Astrocyte (in vitro differentiated cells and primary cell): ENCODE measurements at regions not wholly inside any gene's neighbourhood (a gene's known extent, or its start where the extent isn't known, plus 50 kb on each side); places are given as distances from the start of the nearest gene placed in this dataset.
A peak's percentile ranks its signal among the peaks of the same experiment; 100 is the strongest.

Experiments used
- DNase-seq: peaks from one replicate; pipeline ENCODE4 v3.0.0-alpha.2; 2010; ENCODE audit warnings: low read depth
- FAIRE-seq: peaks from 2 replicates; lab custom pipeline; 2011; peaks lifted over from hg19 to GRCh38; lab: Jason Lieb, UNC
- H2AFZ ChIP-seq: 2 replicates; pipeline ENCODE4 v1.6.0; 2012; ENCODE audit warnings: low read depth, low read length, inconsistent platforms
- H3K27ac ChIP-seq: 2 replicates; pipeline ENCODE4 v1.5.1; 2011; ENCODE audit warnings: low read depth, low read length, inconsistent platforms
- H3K27me3 ChIP-seq: 2 replicates; pipeline ENCODE4 v1.6.0; 2011; ENCODE audit warnings: low read length, inconsistent platforms; ENCODE audit not compliant: insufficient read depth
- H3K36me3 ChIP-seq: 2 replicates; pipeline ENCODE4 v1.5.1; 2011; ENCODE audit warnings: low read length, inconsistent platforms; ENCODE audit not compliant: insufficient read depth
- H3K4me1 ChIP-seq: 2 replicates; pipeline ENCODE4 v1.5.1; 2011; ENCODE audit warnings: low read length, inconsistent platforms; ENCODE audit not compliant: insufficient read depth
- H3K4me2 ChIP-seq: 2 replicates; pipeline ENCODE4 v1.6.0; 2012; ENCODE audit warnings: low read length, inconsistent platforms
- H3K4me3 ChIP-seq: 2 replicates; pipeline ENCODE4 v1.5.1; 2011; ENCODE audit warnings: low read depth, mild to moderate bottlenecking, low read length, inconsistent platforms; ENCODE audit not compliant: insufficient read depth
- H3K79me2 ChIP-seq: 2 replicates; pipeline ENCODE4 v1.6.0; 2012; ENCODE audit warnings: mild to moderate bottlenecking, low read length, inconsistent platforms; ENCODE audit not compliant: insufficient read depth
- H3K9ac ChIP-seq: 2 replicates; pipeline ENCODE4 v1.6.0; 2012; ENCODE audit warnings: mild to moderate bottlenecking, low read length, inconsistent platforms
- H3K9me3 ChIP-seq: 2 replicates; pipeline ENCODE4 v1.5.1; 2012; ENCODE audit warnings: low read depth, mild to moderate bottlenecking, low read length, inconsistent platforms; ENCODE audit not compliant: insufficient read depth
- H4K20me1 ChIP-seq: 2 replicates; pipeline ENCODE4 v1.6.0; 2012; ENCODE audit warnings: low read length, inconsistent platforms; ENCODE audit not compliant: insufficient read depth
- H3K27ac Mint-ChIP-seq: one replicate; pipeline ENCODE4 v1.8.0; 2021; ENCODE audit warnings: mild to moderate bottlenecking, mixed read lengths; ENCODE audit not compliant: unreplicated experiment
- H3K27me3 Mint-ChIP-seq: one replicate; pipeline ENCODE4 v1.8.0; 2021; ENCODE audit warnings: low read depth, mixed read lengths; ENCODE audit not compliant: unreplicated experiment
- H3K36me3 Mint-ChIP-seq: one replicate; pipeline ENCODE4 v1.8.0; 2021; ENCODE audit warnings: low read depth, mixed read lengths; ENCODE audit not compliant: unreplicated experiment
- H3K4me1 Mint-ChIP-seq: one replicate; pipeline ENCODE4 v1.8.0; 2021; ENCODE audit warnings: low read depth, mixed read lengths; ENCODE audit not compliant: unreplicated experiment
- H3K4me3 Mint-ChIP-seq: one replicate; pipeline ENCODE4 v1.8.0; 2021; ENCODE audit warnings: mild to moderate bottlenecking, moderate library complexity, mixed read lengths; ENCODE audit not compliant: unreplicated experiment
- H3K9me3 Mint-ChIP-seq: one replicate; pipeline ENCODE4 v1.8.0; 2021; ENCODE audit warnings: mild to moderate bottlenecking, mixed read lengths; ENCODE audit not compliant: unreplicated experiment
- CTCF ChIP-seq: IDR thresholded peaks from 2 replicates; pipeline ENCODE4 v1.5.1; 2011; ENCODE audit warnings: low read depth, mild to moderate bottlenecking, inconsistent platforms, low read length, moderate library complexity; ENCODE audit not compliant: insufficient read depth
- EZH2 ChIP-seq: IDR thresholded peaks from 2 replicates; pipeline ENCODE4 v1.6.1; 2012; ENCODE audit warnings: mild to moderate bottlenecking, low read length, inconsistent platforms; ENCODE audit not compliant: insufficient read depth

- no peak for DNase-seq
- Mint-ChIP-seq H3K4me1 (peaks cover 11% of the 10 kb centered on the region), H3K27me3 (no peaks in the 10 kb centered on the region), H3K9me3 (no peaks in the 10 kb centered on the region), H3K27ac (no peak overlapping the region), H3K4me3 (peak overlapping the region; percentile 35), H3K36me3 (no peaks in the 10 kb centered on the region)
- no peak overlapping the region for H3K4me3 ChIP-seq
- peaks cover 2% of the 10 kb centered on the region for H3K4me1 ChIP-seq
- peak overlapping the region; percentile 11 for H3K4me2 ChIP-seq
- no peaks in the 10 kb centered on the region for H3K79me2 ChIP-seq
- no peaks in the 10 kb centered on the region for H4K20me1 ChIP-seq
- H2AFZ ChIP-seq = no peak overlapping the region
- no peaks in the 10 kb centered on the region for H3K9me3 ChIP-seq
- FAIRE-seq = peak; percentile 76
- H3K9ac ChIP-seq = no peak overlapping the region
- no peaks in the 10 kb centered on the region for H3K36me3 ChIP-seq
- H3K27me3 ChIP-seq = no peaks in the 10 kb centered on the region
- TF ChIP-seq CTCF (no peak), EZH2 (no peak)
- H3K27ac ChIP-seq = no peak overlapping the region
These were observed 141.1 kb upstream of the ARX start for GRCh38 chrX:25156832-25157231.

DNA sequence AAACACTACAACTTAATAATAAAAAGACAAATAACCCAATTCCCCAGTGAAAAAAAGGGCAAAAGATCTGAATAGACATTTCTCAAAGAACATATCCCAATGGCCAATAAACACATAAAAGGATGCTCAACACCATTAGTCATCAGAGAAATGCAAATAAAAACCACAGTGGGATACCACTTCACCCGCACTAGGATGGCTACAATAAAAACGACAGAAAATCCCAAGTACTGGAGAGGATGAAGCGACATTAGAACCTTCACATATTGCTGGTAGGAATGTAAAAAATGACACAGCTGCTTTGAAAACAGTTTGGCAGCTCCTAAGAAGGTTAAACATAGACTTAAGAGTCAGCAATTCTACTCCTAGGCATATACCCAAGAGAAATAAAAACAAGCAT, 140.6 kb upstream of the ARX start:
- H3K79me2 ChIP-seq = no peaks in the 10 kb centered on the region
- no peak overlapping the region for H2AFZ ChIP-seq
- no peak overlapping the region for H3K4me3 ChIP-seq
- peak overlapping the region; percentile 11 for H3K4me2 ChIP-seq
- H3K9me3 ChIP-seq = no peaks in the 10 kb centered on the region
- Mint-ChIP-seq H3K4me1 (peaks cover 11% of the 10 kb centered on the region), H3K27me3 (no peaks in the 10 kb centered on the region), H3K9me3 (no peaks in the 10 kb centered on the region), H3K36me3 (no peaks in the 10 kb centered on the region), H3K27ac (no peak overlapping the region), H3K4me3 (no peak overlapping the region)
- no peaks in the 10 kb centered on the region for H4K20me1 ChIP-seq
- no peaks in the 10 kb centered on the region for H3K36me3 ChIP-seq
- no peaks in the 10 kb centered on the region for H3K27me3 ChIP-seq
- H3K27ac ChIP-seq = no peak overlapping the region
- H3K9ac ChIP-seq = no peak overlapping the region
- peaks cover 2% of the 10 kb centered on the region for H3K4me1 ChIP-seq
- DNase-seq = peak; percentile 36
- TF ChIP-seq EZH2 = no peak
- TF ChIP-seq CTCF = no peak
- FAIRE-seq = peak; percentile 5

DNA sequence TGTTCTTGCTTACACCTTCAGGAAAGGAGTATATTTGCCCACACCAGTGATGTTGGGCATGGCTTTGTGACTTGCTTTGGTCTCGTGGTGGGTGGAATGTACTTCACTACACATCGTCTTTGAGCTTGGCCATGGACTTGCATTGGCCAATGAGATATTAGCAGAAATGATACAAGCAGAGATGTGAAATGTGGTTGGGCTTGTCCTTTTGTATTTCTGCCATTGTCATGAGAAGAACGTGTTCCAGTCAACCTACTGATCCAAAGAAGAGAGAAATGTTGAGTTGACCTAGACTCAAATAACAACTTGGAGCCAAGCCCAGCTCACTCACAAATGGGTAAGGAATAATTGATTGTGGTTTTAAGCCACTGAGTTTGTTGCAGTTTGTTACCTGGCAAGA, 138.4 kb upstream of the ARX start:
- no peaks in the 10 kb centered on the region for H3K36me3 Mint-ChIP-seq
- no peaks in the 10 kb centered on the region for H3K9me3 Mint-ChIP-seq
- H3K27me3 Mint-ChIP-seq = no peaks in the 10 kb centered on the region
- FAIRE-seq (peak; percentile 96), DNase-seq (no peak)
- Histone ChIP-seq H3K4me1 (peaks cover 2% of the 10 kb centered on the region), H3K27ac (no peak overlapping the region), H3K27me3 (no peaks in the 10 kb centered on the region), H3K4me3 (no peak overlapping the region), H3K9ac (no peak overlapping the region), H3K9me3 (no peaks in the 10 kb centered on the region), H3K4me2 (no peak overlapping the region), H3K79me2 (no peaks in the 10 kb centered on the region), H4K20me1 (no peaks in the 10 kb centered on the region), H3K36me3 (no peaks in the 10 kb centered on the region), H2AFZ (no peak overlapping the region)
- peaks cover 11% of the 10 kb centered on the region for H3K4me1 Mint-ChIP-seq
- H3K4me3 Mint-ChIP-seq = no peak overlapping the region
- TF ChIP-seq CTCF (no peak), EZH2 (no peak)
- no peak overlapping the region for H3K27ac Mint-ChIP-seq
